Upper lobe of left lung (tissue), 6 donors: ENCODE measurements at regions not wholly inside any gene's neighbourhood (a gene's known extent, or its start where the extent isn't known, plus 50 kb on each side); places are given as distances from the start of the nearest gene placed in this dataset.

Source experiments
- ATAC-seq, 2 donors: fragments of 200-7000 bp; cut with Tn5 transposase; one replicate each; pipeline ENCODE4 v1.9.1; 2022; ENCODE audit warnings: mild to moderate bottlenecking in 2 of 2, moderate library complexity in 2 of 2; ENCODE audit not compliant: low FRiP score in 2 of 2
- DNase-seq, 2 donors: peaks; one replicate each; pipeline ENCODE4 v3.0.0-alpha.2; 2019 to 2020
- H3K27ac ChIP-seq, 4 donors: fragments of 200-600 bp; sonication (generic); one replicate each; pipeline ENCODE4 v1.5.1; 2016 to 2019
- H3K27me3 ChIP-seq, 4 donors: fragments of 200-600 bp; sonication (generic); one replicate each; pipeline ENCODE4 v1.5.1; 2017 to 2019
- H3K36me3 ChIP-seq, 4 donors: fragments of 200-600 bp; sonication (generic); one replicate each; pipeline ENCODE4 v1.5.1; 2016 to 2019
- H3K4me1 ChIP-seq, 4 donors: fragments of 200-600 bp; sonication (generic); one replicate each; pipeline ENCODE4 v1.5.1; 2018 to 2019
- H3K4me3 ChIP-seq, 4 donors: fragments of 200-600 bp; sonication (generic); one replicate each; pipeline ENCODE4 v1.5.1; 2017 to 2019; ENCODE audit warnings: mild to moderate bottlenecking in 2 of 4, moderate library complexity in 1 of 4
- H3K9me3 ChIP-seq, 4 donors: fragments of 200-600 bp; sonication (generic); one replicate each; pipeline ENCODE4 v1.5.1; 2018 to 2019
- EP300 ChIP-seq, 4 donors: sonication (generic); formaldehyde crosslinking; IDR thresholded peaks; one replicate each; pipeline ENCODE4 v1.5.1; 2017; ENCODE audit warnings: antibody characterized with exemption in 4 of 4, control low read depth in 2 of 4
- POLR2A ChIP-seq, 4 donors: fragments of 450-650 bp; IDR thresholded peaks; one replicate each; pipeline ENCODE4 v1.5.1; 2016 to 2017; ENCODE audit warnings: antibody characterized with exemption in 4 of 4, mild to moderate bottlenecking in 2 of 4
- POLR2AphosphoS5 ChIP-seq, 2 donors: sonication (generic); formaldehyde crosslinking; IDR thresholded peaks; one replicate each; pipeline ENCODE4 v1.5.1; 2017; ENCODE audit warnings: antibody characterized with exemption in 2 of 2
- WGBS, 2 donors: methylation state at CpG; one replicate each; pipeline ENCODE4 v1.1.5; 2017 to 2018; 5-methylcytosine and 5-hydroxymethylcytosine counted together
- TF ChIP-seq, protein P1 (sequence below), 6 experiments: fragments of 450-650 bp in 4 of 6; fragments of 200-600 bp in 2 of 6; sonication (generic) in 2 of 6; IDR thresholded peaks; one replicate each; pipeline ENCODE4 v1.5.1; 2016 to 2019; ENCODE audit warnings: antibody characterized with exemption in 6 of 6
- donor health status: DM: no; HTN: no; CAD: no; lungs with moderate emphysema.
- donor health status: DM: no; HTN: yes; CAD: no; lungs with severe emphysema.

DNA sequence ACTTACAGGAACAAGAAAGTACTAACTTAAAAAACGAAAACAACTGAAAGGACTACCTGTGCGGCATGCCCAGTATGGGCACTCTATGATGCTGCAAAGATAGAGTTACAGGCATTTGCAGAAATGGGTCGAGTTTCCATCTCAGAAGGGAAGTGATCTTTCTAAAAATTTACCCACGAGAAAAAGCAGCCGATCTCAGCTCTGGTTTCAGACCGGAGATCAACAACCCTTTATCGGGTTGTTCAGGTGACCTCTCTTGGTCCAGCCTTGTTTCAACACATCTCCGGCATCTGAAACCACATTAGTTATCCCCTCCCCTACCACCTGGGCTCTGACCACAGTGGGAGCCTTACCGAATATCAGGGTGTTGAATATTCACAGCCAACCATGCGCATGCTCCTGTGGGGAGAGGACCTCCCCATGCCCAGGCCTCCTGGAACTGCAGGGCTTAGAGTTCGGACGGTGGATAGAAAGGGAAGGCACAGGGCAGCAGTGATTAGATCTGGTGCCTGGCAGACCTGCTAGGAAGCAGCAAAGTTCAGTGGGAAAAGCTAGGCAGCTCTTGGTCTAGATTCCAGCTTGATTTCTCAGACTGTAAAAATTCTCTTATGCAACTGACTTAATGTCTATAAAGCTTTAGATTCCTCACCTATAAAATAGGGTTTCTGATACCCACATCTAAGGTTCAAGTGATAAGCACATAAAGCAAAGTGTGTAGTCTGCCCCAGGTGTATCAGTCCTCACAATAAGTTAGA lies 906.0 kb downstream of the VRK1 start:
- TF ChIP-seq EP300 (IDR thresholded peaks at IDR 0.05) = no peak
- no peak for TF ChIP-seq POLR2AphosphoS5 (IDR thresholded peaks at IDR 0.05)
- TF ChIP-seq POLR2A (IDR thresholded peaks at IDR 0.05) = no peak
- TF ChIP-seq, protein P1, sequence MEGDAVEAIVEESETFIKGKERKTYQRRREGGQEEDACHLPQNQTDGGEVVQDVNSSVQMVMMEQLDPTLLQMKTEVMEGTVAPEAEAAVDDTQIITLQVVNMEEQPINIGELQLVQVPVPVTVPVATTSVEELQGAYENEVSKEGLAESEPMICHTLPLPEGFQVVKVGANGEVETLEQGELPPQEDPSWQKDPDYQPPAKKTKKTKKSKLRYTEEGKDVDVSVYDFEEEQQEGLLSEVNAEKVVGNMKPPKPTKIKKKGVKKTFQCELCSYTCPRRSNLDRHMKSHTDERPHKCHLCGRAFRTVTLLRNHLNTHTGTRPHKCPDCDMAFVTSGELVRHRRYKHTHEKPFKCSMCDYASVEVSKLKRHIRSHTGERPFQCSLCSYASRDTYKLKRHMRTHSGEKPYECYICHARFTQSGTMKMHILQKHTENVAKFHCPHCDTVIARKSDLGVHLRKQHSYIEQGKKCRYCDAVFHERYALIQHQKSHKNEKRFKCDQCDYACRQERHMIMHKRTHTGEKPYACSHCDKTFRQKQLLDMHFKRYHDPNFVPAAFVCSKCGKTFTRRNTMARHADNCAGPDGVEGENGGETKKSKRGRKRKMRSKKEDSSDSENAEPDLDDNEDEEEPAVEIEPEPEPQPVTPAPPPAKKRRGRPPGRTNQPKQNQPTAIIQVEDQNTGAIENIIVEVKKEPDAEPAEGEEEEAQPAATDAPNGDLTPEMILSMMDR (IDR thresholded peaks at IDR 0.05) = no peak
- Histone ChIP-seq H3K4me3 (no peak overlapping the region), H3K9me3 (no peaks in the 10 kb centered on the region), H3K27me3 (no peaks in the 10 kb centered on the region), H3K4me1 (peaks cover 0 to 10% (median 7%) of the 10 kb centered on the region in 4 donors), H3K36me3 (no peaks in the 10 kb centered on the region), H3K27ac (peak overlapping the region in 3 of 4 donors; percentile 2 to 53 (median 31))
- no peak for DNase-seq
- ATAC-seq = no peak
- WGBS, 2 donors = 72 to 80% methylated on average over 11 to 12 of the region's 12 CpGs

DNA sequence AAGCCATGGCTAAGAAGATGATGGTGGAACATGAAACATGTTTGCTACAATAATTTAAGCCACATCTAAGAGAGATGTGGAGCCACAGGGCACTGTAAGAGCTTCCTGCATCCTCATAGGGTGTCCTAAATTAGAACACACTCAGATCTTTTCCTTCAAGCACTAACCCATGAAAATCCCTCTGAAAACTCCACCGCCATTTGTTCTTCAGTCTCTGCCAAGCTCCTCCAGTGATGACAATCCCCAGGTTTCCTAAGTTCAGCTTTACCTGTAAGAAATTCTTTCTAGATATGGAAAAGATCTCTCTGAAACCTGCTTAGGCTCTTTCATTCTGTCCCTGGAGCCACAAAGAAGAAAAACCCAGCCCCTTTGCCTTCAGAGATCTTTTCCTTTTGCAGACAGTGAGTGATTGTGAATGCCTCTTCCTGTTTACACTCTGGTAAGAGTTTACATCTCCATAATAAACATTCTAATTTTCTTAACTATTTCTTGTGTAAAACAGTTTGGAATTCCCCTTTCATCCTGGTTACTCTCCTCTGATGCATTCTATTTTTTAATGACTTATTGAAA lies 907.2 kb downstream of the VRK1 start:
- ATAC-seq = no peak
- no peaks in the 10 kb centered on the region for H3K9me3 ChIP-seq
- peaks cover 0 to 10% (median 7%) of the 10 kb centered on the region in 4 donors for H3K4me1 ChIP-seq
- DNase-seq = no peak
- H3K27me3 ChIP-seq = no peaks in the 10 kb centered on the region
- peak overlapping the region in 2 of 4 donors; percentile 2 to 24 for H3K27ac ChIP-seq
- no peak for TF ChIP-seq POLR2AphosphoS5 (IDR thresholded peaks at IDR 0.05)
- TF ChIP-seq EP300 (IDR thresholded peaks at IDR 0.05) = no peak
- TF ChIP-seq, protein P1 (IDR thresholded peaks at IDR 0.05) = no peak
- TF ChIP-seq POLR2A (IDR thresholded peaks at IDR 0.05) = no peak
- H3K36me3 ChIP-seq = no peaks in the 10 kb centered on the region
- WGBS, 2 donors = 68 to 94% methylated on average over 1 of the region's 1 CpG
- no peak overlapping the region for H3K4me3 ChIP-seq

DNA sequence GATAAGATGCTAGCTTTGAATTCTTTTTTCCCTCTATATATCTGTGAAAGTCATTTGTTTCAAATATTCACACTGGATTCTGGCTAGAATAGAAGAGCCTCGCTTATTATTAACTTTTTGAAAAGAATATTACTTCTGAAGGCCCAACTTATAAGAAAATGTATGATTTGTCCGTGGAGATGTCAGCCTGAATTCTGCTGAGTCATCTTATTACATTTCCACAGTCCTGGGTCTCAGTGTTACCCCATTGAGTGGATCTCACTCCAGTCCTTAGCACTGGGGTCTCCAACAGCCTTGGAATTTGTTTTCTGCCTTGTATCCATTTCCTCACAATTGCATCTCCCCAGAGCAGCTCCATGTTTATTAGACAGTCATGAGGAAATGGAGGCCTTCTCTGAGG lies 907.9 kb downstream of the VRK1 start:
- Histone ChIP-seq H3K27me3 (no peaks in the 10 kb centered on the region), H3K9me3 (no peaks in the 10 kb centered on the region), H3K4me1 (peaks cover 0 to 10% (median 7%) of the 10 kb centered on the region in 4 donors), H3K27ac (no peak overlapping the region), H3K36me3 (no peaks in the 10 kb centered on the region), H3K4me3 (no peak overlapping the region)
- ATAC-seq (no peak), DNase-seq (no peak)
- 42 to 73% methylated on average over 2 of the region's 2 CpGs for WGBS, 2 donors
- TF ChIP-seq POLR2A (IDR thresholded peaks at IDR 0.05) = no peak

DNA sequence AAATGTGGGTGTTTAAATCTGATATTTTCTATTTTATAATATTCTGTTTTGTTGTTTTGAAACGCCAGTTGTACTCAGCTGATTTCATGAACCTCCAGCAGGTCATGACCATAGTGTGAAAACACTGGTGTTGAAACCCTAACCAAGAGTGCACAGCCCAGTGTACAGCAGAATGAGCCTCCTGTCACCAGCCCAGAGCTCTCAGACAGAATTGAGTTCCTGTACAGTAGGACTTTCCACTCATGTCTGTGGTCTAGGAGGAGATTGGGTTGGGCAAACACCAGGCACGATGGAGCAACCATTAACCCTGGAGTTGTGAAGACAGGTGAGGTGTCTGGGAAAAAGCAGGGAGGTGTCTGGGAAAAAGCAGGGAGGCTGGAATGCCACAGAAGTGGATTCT lies 908.8 kb downstream of the VRK1 start:
- no peak for ATAC-seq
- Histone ChIP-seq H3K4me1 (peaks cover 0 to 10% (median 7%) of the 10 kb centered on the region in 4 donors), H3K9me3 (no peaks in the 10 kb centered on the region), H3K4me3 (no peak overlapping the region), H3K27ac (peak overlapping the region in 3 of 4 donors; percentile 6 to 52 (median 13)), H3K36me3 (no peaks in the 10 kb centered on the region), H3K27me3 (no peaks in the 10 kb centered on the region)
- DNase-seq = peak in 1 of 2 donors; percentile 26
- TF ChIP-seq POLR2AphosphoS5 (IDR thresholded peaks at IDR 0.05) = no peak
- TF ChIP-seq EP300 (IDR thresholded peaks at IDR 0.05) = no peak
- 55 to 61% methylated on average over 2 of the region's 2 CpGs for WGBS, 2 donors

DNA sequence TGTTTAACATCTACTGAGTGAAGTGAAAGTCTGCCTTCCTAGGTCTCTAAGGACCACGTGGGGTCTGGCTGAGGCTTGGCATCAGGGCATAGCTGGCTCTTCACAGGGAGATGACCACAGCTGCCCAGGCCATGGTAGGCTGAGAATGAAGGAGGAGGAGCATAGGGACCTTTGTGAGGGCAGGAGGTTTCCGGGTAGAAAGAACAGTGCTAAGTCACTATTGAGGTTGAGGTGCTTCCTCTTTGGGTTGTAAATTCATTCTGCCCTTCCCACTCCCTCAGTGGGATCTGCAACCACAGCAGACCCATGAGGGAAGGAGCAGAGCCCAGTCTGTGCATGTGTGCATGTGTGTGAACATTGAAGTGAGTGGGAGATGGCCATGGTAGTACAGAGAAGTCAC lies 909.6 kb downstream of the VRK1 start:
- H3K4me1 ChIP-seq = peaks cover 0 to 10% (median 7%) of the 10 kb centered on the region in 4 donors
- H3K27ac ChIP-seq = peak overlapping the region in 1 of 4 donors; percentile 13
- 47 to 70% methylated on average over 2 of the region's 2 CpGs for WGBS, 2 donors
- no peaks in the 10 kb centered on the region for H3K9me3 ChIP-seq
- DNase-seq (no peak), ATAC-seq (peak; percentile 14 to 44)
- no peaks in the 10 kb centered on the region for H3K36me3 ChIP-seq
- TF ChIP-seq POLR2A (IDR thresholded peaks at IDR 0.05) (no peak), POLR2AphosphoS5 (IDR thresholded peaks at IDR 0.05) (no peak), EP300 (IDR thresholded peaks at IDR 0.05) (no peak)
- TF ChIP-seq, protein P1 (IDR thresholded peaks at IDR 0.05) = no peak
- H3K4me3 ChIP-seq = no peak overlapping the region
- no peaks in the 10 kb centered on the region for H3K27me3 ChIP-seq
